HK-2 (cell line): ENCODE measurements at regions not wholly inside any gene's neighbourhood (a gene's known extent, or its start where the extent isn't known, plus 50 kb on each side); places are given as distances from the start of the nearest gene placed in this dataset.
"Not testable (repeated sequence)": the region's sequence is repeated elsewhere in the genome, so short reads cannot be mapped to it uniquely, and the experiment has no call there.

Experiments used
- DNase-seq: peaks from one replicate; pipeline ENCODE4 v3.0.0-alpha.2; 2018; ENCODE audit not compliant: unreplicated experiment

- DNase-seq = no peak
Observed at GRCh38 chr3:176074096-176074495, 1123.2 kb downstream of the TBL1XR1 start.

DNA sequence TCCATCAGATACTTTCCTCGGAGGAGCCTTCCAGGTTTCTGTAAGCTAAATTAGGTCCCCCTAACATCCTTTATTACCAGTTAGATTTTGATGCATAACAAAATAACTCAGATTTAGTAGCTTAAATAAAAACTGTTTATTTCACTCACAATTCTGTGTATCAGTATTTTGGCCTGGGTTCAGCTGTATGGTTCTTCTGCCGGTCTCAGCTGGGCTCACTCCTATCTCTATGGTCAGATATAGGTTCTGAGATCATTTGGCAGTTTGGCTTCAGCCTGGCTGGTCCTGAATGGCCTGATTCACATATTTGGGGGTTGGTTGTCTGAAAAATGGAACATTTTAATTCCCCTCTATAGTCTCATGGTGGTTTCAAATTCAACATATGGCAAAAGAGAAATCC, 1125.3 kb downstream of the TBL1XR1 start:
- no peak for DNase-seq

GRCh38 chr3:176068750-176069149, 1128.5 kb downstream of the TBL1XR1 start:
- no peak for DNase-seq

- DNase-seq = no peak
Observed at GRCh38 chr3:176058856-176059255, 1138.4 kb downstream of the TBL1XR1 start.

GRCh38 chr3:176055836-176056235, 1141.4 kb downstream of the TBL1XR1 start:
- DNase-seq = no peak

- no peak for DNase-seq
Observed at GRCh38 chr3:176051766-176052165, 1145.5 kb downstream of the TBL1XR1 start.

- DNase-seq = no peak
Observed at GRCh38 chr3:176046703-176047102, 1150.6 kb downstream of the TBL1XR1 start.

DNA sequence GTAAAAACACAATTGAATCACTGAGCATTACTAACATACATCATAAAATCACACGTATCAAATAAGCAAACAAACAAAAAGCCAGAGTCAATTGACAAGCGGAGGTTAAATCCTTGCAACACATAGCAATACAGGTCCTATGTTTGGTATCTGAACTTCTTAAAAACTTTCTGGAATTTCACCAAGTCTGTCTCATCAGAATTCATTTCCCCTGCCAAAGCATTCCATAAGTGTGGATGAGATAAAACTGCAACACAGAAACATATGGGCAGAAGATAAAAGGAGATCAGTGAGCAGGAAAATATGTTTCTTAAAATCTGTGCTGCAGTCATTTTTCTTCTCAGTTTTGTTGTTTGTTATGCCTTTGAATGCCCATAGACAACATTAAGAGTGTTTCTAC, 1155.5 kb downstream of the TBL1XR1 start:
- DNase-seq = no peak

- DNase-seq = no peak
Observed at GRCh38 chr3:176041185-176041584, 1156.1 kb downstream of the TBL1XR1 start.

DNA sequence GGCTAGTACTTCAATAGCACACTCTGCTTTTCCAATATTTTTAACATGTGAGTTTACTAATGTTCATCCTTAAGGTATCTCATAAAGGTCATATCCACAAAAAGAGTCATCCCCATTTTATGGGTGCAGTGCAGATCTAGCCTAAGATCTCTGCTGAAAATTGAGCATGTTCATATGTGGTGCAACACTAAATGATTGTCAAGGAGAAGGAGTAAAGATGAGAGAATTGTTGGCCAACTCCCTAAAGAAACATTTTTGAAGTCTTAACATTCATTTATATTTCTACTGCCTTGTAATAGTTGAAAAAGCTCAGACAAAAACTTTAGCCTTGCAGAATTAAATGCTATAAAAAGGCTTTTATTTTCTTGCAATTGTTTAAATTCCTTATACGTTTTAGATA, 1159.6 kb downstream of the TBL1XR1 start:
- DNase-seq = no peak

DNA sequence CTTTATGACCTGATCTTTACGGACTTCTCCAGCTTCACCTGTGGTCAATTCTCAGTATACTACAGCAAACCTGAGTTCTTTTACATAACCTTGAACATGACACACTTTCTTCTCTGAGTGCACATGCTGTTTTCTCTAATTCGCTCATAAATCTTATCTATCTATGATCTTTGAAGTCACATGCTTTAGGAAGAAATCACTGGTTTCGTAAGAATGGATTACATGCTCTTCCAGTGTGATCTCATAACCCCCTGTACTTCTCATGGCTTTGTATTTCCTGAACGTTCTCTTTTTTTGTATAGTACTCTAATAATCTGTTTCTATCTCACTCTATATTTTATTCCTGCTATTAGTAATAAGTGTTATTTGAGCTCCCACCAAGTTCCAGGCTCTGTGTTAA, 1165.2 kb downstream of the TBL1XR1 start:
- no peak for DNase-seq

GRCh38 chr3:176016203-176016602, 1157.1 kb downstream of the NAALADL2 start:
- DNase-seq = not testable (repeated sequence)

GRCh38 chr3:176015228-176015627, 1156.1 kb downstream of the NAALADL2 start:
- not testable (repeated sequence) for DNase-seq

DNA sequence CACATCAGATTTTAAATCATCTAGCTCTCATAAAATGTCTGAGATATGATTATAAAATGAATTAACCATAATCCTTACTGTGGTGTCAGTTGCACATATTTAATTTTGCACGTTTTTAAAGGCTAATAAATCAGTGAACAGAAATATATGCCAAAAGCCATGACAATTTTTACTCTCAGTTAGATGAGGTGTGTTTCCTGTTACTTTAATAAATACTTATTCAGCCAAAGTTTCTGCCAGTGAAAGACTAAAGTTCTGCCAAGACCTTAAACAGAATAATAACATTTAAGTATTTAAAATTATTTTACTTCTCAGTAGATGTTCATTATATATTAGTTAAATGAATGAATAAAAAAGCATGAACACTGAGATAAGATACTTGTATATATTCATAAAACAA, 1150.1 kb downstream of the NAALADL2 start:
- DNase-seq = no peak

DNA sequence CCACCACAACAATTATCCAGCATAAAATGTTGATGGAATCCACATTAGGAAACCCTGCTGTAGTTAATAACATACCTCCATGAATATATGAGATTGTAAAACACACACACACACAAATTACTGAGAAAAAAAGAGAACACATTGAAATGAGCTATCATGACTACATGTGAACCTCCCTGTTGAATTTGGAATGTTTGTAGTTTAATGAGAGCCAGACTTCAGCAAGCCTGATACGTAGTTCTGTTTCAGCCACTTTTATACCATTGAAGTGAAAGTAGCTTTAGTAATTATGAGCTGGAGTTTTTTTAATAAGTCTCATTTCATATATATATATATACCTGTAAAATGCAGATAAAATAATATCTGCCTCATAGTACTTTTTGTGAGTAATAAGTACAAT, 1146.4 kb downstream of the NAALADL2 start:
- no peak for DNase-seq

DNA sequence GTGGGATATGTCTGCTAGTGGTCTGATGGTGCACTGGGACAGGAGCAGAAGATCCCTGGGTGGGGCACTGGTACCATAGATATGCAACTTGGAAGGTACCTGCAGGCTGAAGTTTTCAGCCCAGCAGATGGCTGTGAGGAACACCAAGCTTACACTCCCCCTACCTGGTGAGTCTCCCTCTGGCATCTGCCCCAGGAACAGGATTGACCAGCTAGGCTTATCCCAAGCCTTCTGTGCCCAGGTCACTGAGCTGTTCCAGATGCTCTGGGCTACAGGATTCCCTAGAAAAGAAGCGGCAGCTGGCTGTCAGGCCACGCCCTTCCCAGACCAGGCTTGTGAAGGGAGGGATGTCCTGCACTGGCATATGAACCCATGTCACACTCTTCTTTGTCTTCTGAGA, 1130.0 kb downstream of the NAALADL2 start:
- DNase-seq = no peak

DNA sequence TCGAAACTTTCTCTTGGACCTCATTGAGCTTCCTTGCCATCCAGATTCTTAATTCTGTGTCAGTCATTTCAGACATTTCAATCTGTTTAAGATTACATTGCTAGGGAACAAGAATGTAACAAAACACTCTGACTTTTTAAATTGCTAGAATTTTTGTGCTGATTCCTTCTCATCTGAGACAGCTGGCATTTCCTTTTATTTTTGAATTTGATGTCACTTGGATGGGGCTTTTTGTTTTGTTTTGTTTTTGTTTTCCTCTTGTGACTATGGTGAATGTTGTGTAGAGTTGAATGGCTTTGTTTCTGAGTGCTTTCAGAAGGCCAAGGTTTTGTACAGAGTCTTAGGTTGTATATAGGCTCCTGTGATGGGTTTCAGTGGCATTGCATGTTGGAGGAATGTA, 1129.3 kb downstream of the NAALADL2 start:
- no peak for DNase-seq

GRCh38 chr3:175985781-175986180, 1126.6 kb downstream of the NAALADL2 start:
- DNase-seq = no peak

GRCh38 chr3:175983379-175983778, 1124.2 kb downstream of the NAALADL2 start:
- DNase-seq = no peak

GRCh38 chr3:175980486-175981090, 1121.5 kb downstream of the NAALADL2 start:
- no peak for DNase-seq

- no peak for DNase-seq
Observed at GRCh38 chr3:175977968-175978752, 1119.0 kb downstream of the NAALADL2 start.

- no peak for DNase-seq
Observed at GRCh38 chr3:175969456-175969855, 1110.3 kb downstream of the NAALADL2 start.

DNA sequence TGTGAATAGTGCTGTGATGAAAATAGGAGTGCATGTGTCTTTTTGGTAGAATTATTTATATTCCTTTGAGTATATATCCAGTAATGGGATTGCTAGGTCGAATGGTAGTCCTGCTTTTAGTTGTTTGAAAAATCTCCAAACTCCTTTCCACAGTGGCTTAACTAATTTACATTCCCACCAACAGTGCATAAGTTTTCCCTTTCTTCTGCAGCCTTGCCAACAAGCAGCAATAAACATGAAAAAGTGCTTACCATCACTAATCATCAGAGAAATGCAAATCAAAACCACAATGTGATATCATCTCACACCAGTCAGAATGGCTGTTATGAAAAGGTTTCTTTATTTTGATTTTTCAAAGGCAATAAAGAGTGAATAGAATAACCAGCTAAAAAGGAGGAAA, 1105.9 kb downstream of the NAALADL2 start:
- DNase-seq = no peak

- no peak for DNase-seq
Observed at GRCh38 chr3:175957427-175957826, 1098.3 kb downstream of the NAALADL2 start.
